ENCODE measurements at regions not wholly inside any gene's neighbourhood (a gene's known extent, or its start where the extent isn't known, plus 50 kb on each side); places are given as distances from the start of the nearest gene placed in this dataset.

DNA sequence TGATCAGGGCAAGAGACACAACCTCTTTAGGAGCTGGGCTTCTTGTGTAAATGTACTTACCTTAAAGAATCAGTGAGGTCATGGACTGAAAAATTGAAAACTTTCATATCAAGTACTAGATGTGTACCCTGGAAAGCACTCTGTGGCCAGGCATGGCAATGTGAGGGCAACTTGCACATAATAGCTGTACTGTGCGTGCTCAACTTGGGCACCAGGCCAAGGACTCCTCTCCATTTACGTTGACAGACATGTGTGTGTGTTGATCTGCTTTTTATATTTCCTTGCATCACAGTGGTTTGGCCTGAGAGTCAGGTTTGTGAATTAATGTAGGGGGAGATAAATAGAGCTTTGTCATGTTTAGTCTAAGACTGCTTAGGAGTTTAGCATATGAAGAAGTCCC, 669.5 kb upstream of the REG3G start:
- TF ChIP-seq CTCF (IDR thresholded peaks at IDR 0.05) = no peak
- TF ChIP-seq POLR2A (IDR thresholded peaks at IDR 0.05) = no peak
